ENCODE measurements at regions not wholly inside any gene's neighbourhood (a gene's known extent, or its start where the extent isn't known, plus 50 kb on each side); places are given as distances from the start of the nearest gene placed in this dataset.

GRCh38 chr5:74538206-74538661 is 102.3 kb downstream of the ENC1 start:
- 29% methylated on average over 3 of the region's 3 CpGs for WGBS (ENCODE audit: insufficient coverage, insufficient replicate concordance, low lambda C conversion rate, missing lambda C conversion rate)
- intact Hi-C loops (cut with micrococcal nuclease; ENCODE audit: unreplicated experiment) = no loop called here
- Histone ChIP-seq H3K9ac (ENCODE audit: control insufficient read depth, insufficient read depth, low read length) (no peak overlapping the region), H3K36me3 (ENCODE audit: control insufficient read depth in 2 of 2, insufficient read depth in 2 of 2, low read length in 1 of 2) (no peaks in the 10 kb centered on the region), H3K27me3 (replicated peaks in 1 of 2; ENCODE audit: control insufficient read depth in 2 of 2, insufficient read depth in 2 of 2, low read length in 1 of 2) (no peaks in the 10 kb centered on the region), H3K27ac (ENCODE audit: control insufficient read depth, insufficient read depth) (no peak overlapping the region), H3K9me3 (replicated peaks; ENCODE audit: control insufficient read depth, insufficient read depth, low read length) (peaks cover 5% of the 10 kb centered on the region), H3K79me2 (ENCODE audit: control insufficient read depth, insufficient read depth, low read length) (no peaks in the 10 kb centered on the region), H3K4me3 (no peak overlapping the region), H3K4me2 (ENCODE audit: control insufficient read depth, insufficient read depth) (no peak overlapping the region), H4K20me1 (ENCODE audit: control insufficient read depth, insufficient read depth) (no peaks in the 10 kb centered on the region), H2AFZ (ENCODE audit: control insufficient read depth, low read depth, low read length) (no peak overlapping the region), H3K4me1 (ENCODE audit: control insufficient read depth, insufficient read depth, low read length) (no peaks in the 10 kb centered on the region; the same call in 1 of the 2 replicates)
- SMC1A ChIA-PET (ENCODE audit: uncharacterized antibody, unreplicated experiment) = interaction anchor here (0.6 to 0.7 kb wide), 2 partner anchors 97 to 554 kb away, joined by 3 read pairs; no protein-coding TSS in a partner anchor
- in situ Hi-C loops (cut with MboI) = no loop called here
- POLR2A ChIA-PET = no interaction called here
- FAIRE-seq (no peak), ATAC-seq (no peak), DNase-seq (ENCODE audit: low read depth, low spot score) (no peak)
- BruUV-seq (replicated peaks) = no TSS peak
- RAD21 ChIA-PET (ENCODE audit: unreplicated experiment) = interaction anchor here (1.5 kb wide), 1 partner anchor 74 kb away, joined by 3 read pairs; no protein-coding TSS in a partner anchor
- CTCF ChIA-PET = no interaction called here
- no peak for TF ChIP-seq SREBF1 (IDR thresholded peaks at IDR 0.05; ENCODE audit: low read length)
- no peak for TF ChIP-seq SUPT20H (IDR thresholded peaks at IDR 0.05; ENCODE audit: borderline replicate concordance, control insufficient read depth, low read depth, low read length)
- TF ChIP-seq ATF2 (IDR thresholded peaks at IDR 0.05; ENCODE audit: low read length) = no peak
- no peak for TF ChIP-seq ZNF592 (IDR thresholded peaks at IDR 0.05)
- TF ChIP-seq ATF3 (IDR thresholded peaks at IDR 0.05; ENCODE audit: borderline replicate concordance, extremely low read depth, low read depth, low read length) = no peak
- TF ChIP-seq TCF12 (IDR thresholded peaks at IDR 0.05; ENCODE audit: low read depth, low read length) = no peak
- TF ChIP-seq NFYB (IDR thresholded peaks at IDR 0.05; ENCODE audit: insufficient read depth, low read depth, low read length) = no peak
- no peak for TF ChIP-seq ETV6 (conservative IDR thresholded peaks at IDR 0.05 in 1 of 2, IDR thresholded peaks at IDR 0.05 in 1 of 2; ENCODE audit: borderline replicate concordance in 1 of 2, low read depth in 1 of 2)
- no peak for TF ChIP-seq ZNF24 (IDR thresholded peaks at IDR 0.05)
- TF ChIP-seq ZNF687 (IDR thresholded peaks at IDR 0.05) = no peak
- no peak for TF ChIP-seq ZNF622 (IDR thresholded peaks at IDR 0.05)
- no peak for TF ChIP-seq PML (IDR thresholded peaks at IDR 0.05; ENCODE audit: low read length)
- TF ChIP-seq IKZF1 (conservative IDR thresholded peaks at IDR 0.05) = no peak
- no peak for TF ChIP-seq KLF5 (IDR thresholded peaks at IDR 0.05; ENCODE audit: partially characterized antibody)
- no peak for TF ChIP-seq POLR2A (IDR thresholded peaks at IDR 0.05; ENCODE audit: low read depth, low read length)
- no peak for TF ChIP-seq SREBF2 (IDR thresholded peaks at IDR 0.05; ENCODE audit: low read length)
